BLaER1 (cell line): ENCODE measurements at regions not wholly inside any gene's neighbourhood (a gene's known extent, or its start where the extent isn't known, plus 50 kb on each side); places are given as distances from the start of the nearest gene placed in this dataset.

Source experiments
- H3K27ac ChIP-seq: shearing (Covaris generic); formaldehyde crosslinking; 2 replicates; pipeline ENCODE4 v1.8.1; 2022
- H3K27me3 ChIP-seq: shearing (Covaris generic); formaldehyde crosslinking; 2 replicates; pipeline ENCODE4 v1.8.1; 2022
- H3K36me3 ChIP-seq: shearing (Covaris generic); formaldehyde crosslinking; 2 replicates; pipeline ENCODE4 v1.8.1; 2022
- H3K4me1 ChIP-seq: shearing (Covaris generic); formaldehyde crosslinking; 2 replicates; pipeline ENCODE4 v1.8.1; 2022
- H3K4me2 ChIP-seq: shearing (Covaris generic); formaldehyde crosslinking; 2 replicates; pipeline ENCODE4 v1.8.1; 2022
- H3K4me3 ChIP-seq: shearing (Covaris generic); formaldehyde crosslinking; 2 replicates; pipeline ENCODE4 v1.8.1; 2022
- H3K9ac ChIP-seq: shearing (Covaris generic); formaldehyde crosslinking; 2 replicates; pipeline ENCODE4 v1.8.1; 2022
- H3K9me3 ChIP-seq: shearing (Covaris generic); formaldehyde crosslinking; 2 replicates; pipeline ENCODE4 v1.8.1; 2022
- H4K20me1 ChIP-seq: shearing (Covaris generic); formaldehyde crosslinking; 2 replicates; pipeline ENCODE4 v1.8.1; 2022
- Cebpa-rat ChIP-seq: shearing (Covaris generic); IDR thresholded peaks from 2 replicates; pipeline ENCODE4 v1.8.1; 2022

- H3K27ac ChIP-seq: no peak overlapping the region
Measured at GRCh38 chr1:82337635-82338034, 536.9 kb downstream of the ADGRL2 start.

GRCh38 chr1:82330330-82330729 is 529.6 kb downstream of the ADGRL2 start:
- Histone ChIP-seq H3K4me3 (no peak overlapping the region), H3K9me3 (peaks cover 11% of the 10 kb centered on the region), H3K9ac (no peak overlapping the region), H3K4me2 (no peak overlapping the region), H3K4me1 (no peaks in the 10 kb centered on the region), H4K20me1 (no peaks in the 10 kb centered on the region), H3K27ac (no peak overlapping the region), H3K36me3 (no peaks in the 10 kb centered on the region), H3K27me3 (no peaks in the 10 kb centered on the region)
- no peak for TF ChIP-seq Cebpa-rat

More at GRCh38 chr1:82337635-82338034, 536.9 kb downstream of the ADGRL2 start:
- no peaks in the 10 kb centered on the region for H3K4me1 ChIP-seq
- no peak overlapping the region for H3K9ac ChIP-seq
- no peak for TF ChIP-seq Cebpa-rat
- H3K4me3 ChIP-seq: no peak overlapping the region
- H3K27me3 ChIP-seq: no peaks in the 10 kb centered on the region
- no peaks in the 10 kb centered on the region for H3K36me3 ChIP-seq
- no peak overlapping the region for H3K4me2 ChIP-seq
- no peaks in the 10 kb centered on the region for H4K20me1 ChIP-seq
- no peaks in the 10 kb centered on the region for H3K9me3 ChIP-seq

GRCh38 chr1:82329226-82329625 is 528.5 kb downstream of the ADGRL2 start:
- no peak for TF ChIP-seq Cebpa-rat
- H3K27me3 ChIP-seq: no peaks in the 10 kb centered on the region

GRCh38 chr1:82323144-82323841 is 522.6 kb downstream of the ADGRL2 start:
- Histone ChIP-seq H3K9me3 (no peaks in the 10 kb centered on the region), H3K4me1 (no peaks in the 10 kb centered on the region), H3K9ac (no peak overlapping the region), H3K27ac (no peak overlapping the region), H3K36me3 (no peaks in the 10 kb centered on the region), H3K4me3 (no peak overlapping the region), H3K4me2 (no peak overlapping the region), H4K20me1 (no peaks in the 10 kb centered on the region), H3K27me3 (no peaks in the 10 kb centered on the region)
- TF ChIP-seq Cebpa-rat: no peak

More at GRCh38 chr1:82329226-82329625, 528.5 kb downstream of the ADGRL2 start:
- H3K4me3 ChIP-seq: no peak overlapping the region
- no peak overlapping the region for H3K9ac ChIP-seq
- H3K4me1 ChIP-seq: no peaks in the 10 kb centered on the region
- H3K9me3 ChIP-seq: peaks cover 11% of the 10 kb centered on the region
- no peaks in the 10 kb centered on the region for H3K36me3 ChIP-seq
- no peak overlapping the region for H3K4me2 ChIP-seq
- H4K20me1 ChIP-seq: no peaks in the 10 kb centered on the region
- no peak overlapping the region for H3K27ac ChIP-seq

GRCh38 chr1:82321794-82322193 is 521.1 kb downstream of the ADGRL2 start:
- no peak overlapping the region for H3K4me3 ChIP-seq
- H3K9me3 ChIP-seq: no peaks in the 10 kb centered on the region
- no peaks in the 10 kb centered on the region for H3K4me1 ChIP-seq
- H3K9ac ChIP-seq: no peak overlapping the region
- no peaks in the 10 kb centered on the region for H3K36me3 ChIP-seq
- no peak overlapping the region for H3K4me2 ChIP-seq
- no peaks in the 10 kb centered on the region for H3K27me3 ChIP-seq
- no peaks in the 10 kb centered on the region for H4K20me1 ChIP-seq
- H3K27ac ChIP-seq: no peak overlapping the region
- TF ChIP-seq Cebpa-rat: no peak

GRCh38 chr1:82319546-82319945 is 518.8 kb downstream of the ADGRL2 start:
- H3K27ac ChIP-seq: no peak overlapping the region
- H4K20me1 ChIP-seq: no peaks in the 10 kb centered on the region
- H3K36me3 ChIP-seq: no peaks in the 10 kb centered on the region
- H3K9me3 ChIP-seq: no peaks in the 10 kb centered on the region
- no peak overlapping the region for H3K4me3 ChIP-seq
- no peak overlapping the region for H3K4me2 ChIP-seq
- H3K27me3 ChIP-seq: no peaks in the 10 kb centered on the region
- TF ChIP-seq Cebpa-rat: no peak
- H3K9ac ChIP-seq: no peak overlapping the region
- H3K4me1 ChIP-seq: no peaks in the 10 kb centered on the region

- TF ChIP-seq Cebpa-rat: no peak
- no peaks in the 10 kb centered on the region for H3K36me3 ChIP-seq
- no peak overlapping the region for H3K27ac ChIP-seq
- H3K4me3 ChIP-seq: no peak overlapping the region
- H3K9ac ChIP-seq: no peak overlapping the region
- no peaks in the 10 kb centered on the region for H3K9me3 ChIP-seq
- H3K4me2 ChIP-seq: no peak overlapping the region
- no peaks in the 10 kb centered on the region for H3K4me1 ChIP-seq
- H3K27me3 ChIP-seq: no peaks in the 10 kb centered on the region
- H4K20me1 ChIP-seq: no peaks in the 10 kb centered on the region
Measured at GRCh38 chr1:82318921-82319320, 518.2 kb downstream of the ADGRL2 start.

GRCh38 chr1:82318265-82318664 is 517.5 kb downstream of the ADGRL2 start:
- Histone ChIP-seq H3K4me2 (no peak overlapping the region), H3K4me3 (no peak overlapping the region), H3K36me3 (no peaks in the 10 kb centered on the region), H3K4me1 (no peaks in the 10 kb centered on the region), H4K20me1 (no peaks in the 10 kb centered on the region), H3K27me3 (no peaks in the 10 kb centered on the region), H3K27ac (no peak overlapping the region), H3K9me3 (no peaks in the 10 kb centered on the region), H3K9ac (no peak overlapping the region)
- TF ChIP-seq Cebpa-rat: no peak

GRCh38 chr1:82317671-82318070 is 516.9 kb downstream of the ADGRL2 start:
- no peak overlapping the region for H3K27ac ChIP-seq
- TF ChIP-seq Cebpa-rat: no peak

GRCh38 chr1:82299656-82300055 is 498.9 kb downstream of the ADGRL2 start:
- Histone ChIP-seq H3K4me3 (no peak overlapping the region), H4K20me1 (no peaks in the 10 kb centered on the region), H3K9ac (no peak overlapping the region), H3K27ac (no peak overlapping the region), H3K36me3 (no peaks in the 10 kb centered on the region), H3K27me3 (no peaks in the 10 kb centered on the region), H3K4me2 (no peak overlapping the region), H3K9me3 (no peaks in the 10 kb centered on the region), H3K4me1 (no peaks in the 10 kb centered on the region)
- TF ChIP-seq Cebpa-rat: no peak

More at GRCh38 chr1:82317671-82318070, 516.9 kb downstream of the ADGRL2 start:
- Histone ChIP-seq H3K9ac (no peak overlapping the region), H3K9me3 (no peaks in the 10 kb centered on the region), H3K4me1 (no peaks in the 10 kb centered on the region), H3K27me3 (no peaks in the 10 kb centered on the region), H3K4me2 (no peak overlapping the region), H3K4me3 (no peak overlapping the region), H3K36me3 (no peaks in the 10 kb centered on the region), H4K20me1 (no peaks in the 10 kb centered on the region)

- Histone ChIP-seq H3K9me3 (no peaks in the 10 kb centered on the region), H3K36me3 (no peaks in the 10 kb centered on the region), H3K9ac (no peak overlapping the region), H3K4me1 (no peaks in the 10 kb centered on the region), H3K27me3 (no peaks in the 10 kb centered on the region), H3K4me2 (no peak overlapping the region), H3K27ac (no peak overlapping the region), H4K20me1 (no peaks in the 10 kb centered on the region), H3K4me3 (no peak overlapping the region)
- TF ChIP-seq Cebpa-rat: no peak
Measured at GRCh38 chr1:82299056-82299455, 498.3 kb downstream of the ADGRL2 start.
